ENCODE measurements at regions not wholly inside any gene's neighbourhood (a gene's known extent, or its start where the extent isn't known, plus 50 kb on each side); places are given as distances from the start of the nearest gene placed in this dataset.

DNA sequence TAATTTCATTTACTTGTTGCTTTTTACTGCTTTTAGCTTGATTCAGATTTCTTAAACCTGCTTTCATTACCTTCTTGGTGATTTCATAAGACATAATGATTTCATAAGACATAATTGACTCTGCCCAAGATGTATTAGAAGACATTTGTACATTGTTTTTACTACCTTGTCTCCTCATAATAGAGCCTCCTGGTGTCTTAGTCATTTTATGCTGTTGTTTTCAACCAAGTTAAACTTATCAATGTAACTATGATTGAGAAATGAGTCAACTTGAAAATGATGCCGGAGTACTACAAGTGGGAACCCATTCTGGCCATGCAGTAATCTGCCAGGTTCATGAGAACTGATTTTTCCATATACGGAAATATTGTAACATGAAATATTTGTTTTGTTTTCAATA lies 573.6 kb downstream of the MMUT start:
- TF ChIP-seq, protein P1, sequence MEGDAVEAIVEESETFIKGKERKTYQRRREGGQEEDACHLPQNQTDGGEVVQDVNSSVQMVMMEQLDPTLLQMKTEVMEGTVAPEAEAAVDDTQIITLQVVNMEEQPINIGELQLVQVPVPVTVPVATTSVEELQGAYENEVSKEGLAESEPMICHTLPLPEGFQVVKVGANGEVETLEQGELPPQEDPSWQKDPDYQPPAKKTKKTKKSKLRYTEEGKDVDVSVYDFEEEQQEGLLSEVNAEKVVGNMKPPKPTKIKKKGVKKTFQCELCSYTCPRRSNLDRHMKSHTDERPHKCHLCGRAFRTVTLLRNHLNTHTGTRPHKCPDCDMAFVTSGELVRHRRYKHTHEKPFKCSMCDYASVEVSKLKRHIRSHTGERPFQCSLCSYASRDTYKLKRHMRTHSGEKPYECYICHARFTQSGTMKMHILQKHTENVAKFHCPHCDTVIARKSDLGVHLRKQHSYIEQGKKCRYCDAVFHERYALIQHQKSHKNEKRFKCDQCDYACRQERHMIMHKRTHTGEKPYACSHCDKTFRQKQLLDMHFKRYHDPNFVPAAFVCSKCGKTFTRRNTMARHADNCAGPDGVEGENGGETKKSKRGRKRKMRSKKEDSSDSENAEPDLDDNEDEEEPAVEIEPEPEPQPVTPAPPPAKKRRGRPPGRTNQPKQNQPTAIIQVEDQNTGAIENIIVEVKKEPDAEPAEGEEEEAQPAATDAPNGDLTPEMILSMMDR (optimal IDR thresholded peaks at IDR 0.05 in 1 of 3, IDR thresholded peaks at IDR 0.05 in 1 of 3, conservative IDR thresholded peaks at IDR 0.05 in 1 of 3; ENCODE audit: extremely low read depth in 1 of 3, insufficient read depth in 2 of 3, low read length in 3 of 3) = no peak
- TF ChIP-seq EZH2 (IDR thresholded peaks at IDR 0.05; ENCODE audit: low read length) = no peak

Data from keratinocyte (primary cell).